Cardiac fibroblast (primary cell): ENCODE measurements at regions not wholly inside any gene's neighbourhood (a gene's known extent, or its start where the extent isn't known, plus 50 kb on each side); places are given as distances from the start of the nearest gene placed in this dataset.

ENCODE experiments used
- DNase-seq, 2 donors: peaks; one replicate each; pipeline versions ENCODE4 v3.0.0 to v3.0.0-alpha.2; 2010; ENCODE audit warnings: low read depth in 2 of 2
- H3K4me3 ChIP-seq, 2 donors: replicated peaks in 1 of 2; 1 replicate in 1 of 2; 2 replicates in 1 of 2; pipeline ENCODE4 v1.5.1; 2011; ENCODE audit warnings: low read depth in 2 of 2, low read length in 2 of 2, mild to moderate bottlenecking in 2 of 2, moderate library complexity in 1 of 2
- CTCF ChIP-seq: IDR thresholded peaks from one replicate; pipeline ENCODE4 v1.5.1; 2011; ENCODE audit warnings: low read depth, mild to moderate bottlenecking, low read length, inconsistent platforms

GRCh38 chr12:25861226-25861625, 97.3 kb upstream of the RASSF8 start:
- no peak overlapping the region for H3K4me3 ChIP-seq
- no peak for DNase-seq
- TF ChIP-seq CTCF: no peak

DNA sequence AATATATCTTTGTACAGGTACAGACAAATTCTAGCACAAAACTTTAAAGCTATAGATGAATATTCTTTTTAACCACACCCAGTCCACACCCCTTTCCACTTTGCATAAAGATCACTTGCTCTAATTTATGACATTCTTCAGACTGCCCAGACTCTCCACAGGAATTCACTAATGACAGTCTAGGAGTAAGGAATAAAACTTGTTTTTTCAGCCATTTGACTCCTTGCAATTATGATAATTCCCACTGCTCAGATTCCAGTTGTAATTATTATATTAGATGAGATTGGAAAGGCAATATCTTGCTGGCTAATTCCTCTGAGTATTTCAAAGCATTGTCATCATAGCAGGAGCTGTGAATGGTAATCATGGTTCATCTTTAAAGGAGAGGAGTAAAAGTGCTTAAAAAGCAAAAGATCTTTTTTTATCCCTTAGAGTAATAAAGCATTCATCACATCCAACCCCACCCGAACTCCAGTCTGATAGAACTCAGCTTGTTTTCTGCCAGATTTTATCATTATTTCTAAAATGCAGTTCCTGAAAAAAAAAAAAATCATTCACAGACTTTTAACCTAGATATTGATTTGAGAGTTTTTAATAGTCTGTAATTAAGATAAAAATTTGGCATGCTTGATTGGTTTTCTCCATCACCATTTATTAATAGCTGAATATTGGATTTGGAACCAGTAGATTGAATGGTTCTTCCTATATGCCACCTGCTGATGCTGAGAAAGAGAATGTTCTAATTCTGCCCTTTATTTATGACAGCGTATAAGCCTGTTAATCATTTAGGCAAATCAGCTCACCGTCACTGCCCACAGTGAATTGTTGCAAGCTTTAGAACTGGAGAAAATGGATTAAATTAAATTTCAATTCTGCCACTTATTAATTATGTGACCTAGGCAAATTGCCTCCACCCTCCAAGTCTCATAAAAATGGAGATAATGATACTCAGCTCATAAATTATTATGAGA, 93.9 kb upstream of the RASSF8 start:
- no peak for TF ChIP-seq CTCF
- DNase-seq: no peak
- no peak overlapping the region for H3K4me3 ChIP-seq

DNA sequence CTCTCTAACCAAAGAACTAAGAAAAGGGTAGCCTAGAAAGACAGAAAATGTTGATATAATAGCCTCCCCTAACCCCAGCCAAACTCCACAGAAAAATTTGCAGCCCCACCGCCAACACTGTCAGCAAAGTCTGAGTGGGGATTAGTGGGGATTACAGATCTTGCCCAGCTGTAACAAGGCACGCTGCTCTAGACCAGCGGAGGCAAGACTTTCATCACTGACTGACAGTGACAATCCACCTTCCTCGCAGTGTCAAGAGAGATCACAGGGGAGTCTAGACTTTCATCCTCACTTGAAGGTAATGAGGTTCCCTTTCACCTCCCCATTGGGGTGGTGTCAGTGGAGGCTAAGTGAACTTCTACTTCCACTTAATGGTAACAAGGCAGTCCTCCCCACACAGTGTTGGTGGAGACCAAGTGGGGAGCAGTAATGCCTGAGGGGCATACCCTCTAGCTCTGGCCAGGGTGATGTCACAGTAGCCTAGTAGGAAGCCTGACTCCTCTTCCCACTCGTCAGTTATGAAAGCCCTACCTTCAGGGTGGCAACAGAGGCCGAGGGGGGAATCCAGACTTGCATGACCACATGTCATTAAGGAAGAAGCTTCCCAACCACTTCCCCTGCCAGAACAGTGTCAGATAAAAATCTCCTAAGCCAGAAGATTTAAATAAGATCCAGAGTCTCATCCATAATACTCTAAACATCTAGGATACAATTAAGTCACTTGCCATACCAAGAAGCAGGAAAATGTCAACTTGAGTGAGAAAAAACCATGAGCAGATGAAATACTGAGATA, 91.7 kb upstream of the RASSF8 start:
- no peak for TF ChIP-seq CTCF
- H3K4me3 ChIP-seq: no peak overlapping the region
- DNase-seq: no peak

- DNase-seq: no peak
- H3K4me3 ChIP-seq: no peak overlapping the region
- no peak for TF ChIP-seq CTCF
Measured at GRCh38 chr12:25868193-25868592, 90.3 kb upstream of the RASSF8 start.

DNA sequence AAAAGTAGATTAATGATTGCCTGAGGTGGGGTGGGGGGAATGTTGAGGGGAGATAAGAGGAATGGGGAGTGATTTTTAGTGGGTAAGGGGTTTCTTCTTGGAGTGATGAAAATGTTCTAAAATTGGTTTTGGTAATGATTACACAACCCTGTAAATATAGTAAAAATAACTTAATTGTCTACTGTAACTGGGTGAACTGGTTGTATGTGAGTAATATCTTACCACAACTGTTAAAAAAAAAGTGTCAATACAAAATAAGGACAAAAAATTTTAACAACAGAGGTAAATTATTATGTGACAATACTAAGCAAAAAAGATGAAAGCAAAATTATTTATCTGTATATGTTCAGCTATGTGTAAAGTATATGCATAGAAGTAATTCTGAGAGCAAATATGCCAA, 86.3 kb upstream of the RASSF8 start:
- DNase-seq: no peak
- TF ChIP-seq CTCF: no peak
- no peak overlapping the region for H3K4me3 ChIP-seq

GRCh38 chr12:25875661-25876060, 82.8 kb upstream of the RASSF8 start:
- TF ChIP-seq CTCF: no peak
- peak; percentile 15 to 25 for DNase-seq
- H3K4me3 ChIP-seq: no peak overlapping the region
